H1 (cell line): ENCODE measurements at regions not wholly inside any gene's neighbourhood (a gene's known extent, or its start where the extent isn't known, plus 50 kb on each side); places are given as distances from the start of the nearest gene placed in this dataset.

Source experiments
- EP300 ChIP-seq, 2 experiments: IDR thresholded peaks; 1 replicate in 1 of 2; 2 replicates in 1 of 2; pipeline ENCODE4 v1.6.1; 2011 to 2012; ENCODE audit warnings: low read depth in 2 of 2, low read length in 2 of 2, mild to moderate bottlenecking in 2 of 2, borderline replicate concordance in 1 of 2, inconsistent platforms in 1 of 2, moderate library complexity in 1 of 2
- TF ChIP-seq, protein P1 (sequence below), 3 experiments: IDR thresholded peaks; 1 replicate in 2 of 3; 2 replicates in 1 of 3; pipeline versions ENCODE4 v1.5.1 to v1.6.1; 2011; ENCODE audit warnings: low read length in 3 of 3, mild to moderate bottlenecking in 3 of 3, inconsistent platforms in 2 of 3, low read depth in 1 of 3, moderate library complexity in 1 of 3; ENCODE audit not compliant: insufficient read depth in 1 of 3; ENCODE audit errors: control extremely low read depth in 1 of 3

GRCh38 chr4:140211161-140211560 lies 57.2 kb upstream of the MAML3 start:
- TF ChIP-seq, protein P1, sequence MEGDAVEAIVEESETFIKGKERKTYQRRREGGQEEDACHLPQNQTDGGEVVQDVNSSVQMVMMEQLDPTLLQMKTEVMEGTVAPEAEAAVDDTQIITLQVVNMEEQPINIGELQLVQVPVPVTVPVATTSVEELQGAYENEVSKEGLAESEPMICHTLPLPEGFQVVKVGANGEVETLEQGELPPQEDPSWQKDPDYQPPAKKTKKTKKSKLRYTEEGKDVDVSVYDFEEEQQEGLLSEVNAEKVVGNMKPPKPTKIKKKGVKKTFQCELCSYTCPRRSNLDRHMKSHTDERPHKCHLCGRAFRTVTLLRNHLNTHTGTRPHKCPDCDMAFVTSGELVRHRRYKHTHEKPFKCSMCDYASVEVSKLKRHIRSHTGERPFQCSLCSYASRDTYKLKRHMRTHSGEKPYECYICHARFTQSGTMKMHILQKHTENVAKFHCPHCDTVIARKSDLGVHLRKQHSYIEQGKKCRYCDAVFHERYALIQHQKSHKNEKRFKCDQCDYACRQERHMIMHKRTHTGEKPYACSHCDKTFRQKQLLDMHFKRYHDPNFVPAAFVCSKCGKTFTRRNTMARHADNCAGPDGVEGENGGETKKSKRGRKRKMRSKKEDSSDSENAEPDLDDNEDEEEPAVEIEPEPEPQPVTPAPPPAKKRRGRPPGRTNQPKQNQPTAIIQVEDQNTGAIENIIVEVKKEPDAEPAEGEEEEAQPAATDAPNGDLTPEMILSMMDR (IDR thresholded peaks at IDR 0.05; ENCODE audit: control extremely low read depth in 1 of 3, insufficient read depth in 1 of 3, low read depth in 1 of 3, low read length in 3 of 3) = no peak
- TF ChIP-seq EP300 (IDR thresholded peaks at IDR 0.05; ENCODE audit: borderline replicate concordance in 1 of 2, low read depth in 2 of 2, low read length in 2 of 2) = no peak
